GM21825 (cell line): ENCODE measurements at regions not wholly inside any gene's neighbourhood (a gene's known extent, or its start where the extent isn't known, plus 50 kb on each side); places are given as distances from the start of the nearest gene placed in this dataset.
"Not testable (repeated sequence)": the region's sequence is repeated elsewhere in the genome, so short reads cannot be mapped to it uniquely, and the experiment has no call there.

Source experiments
- ATAC-seq: cut with Tn5 transposase; IDR thresholded peaks from one replicate; pipeline ENCODE4 v1.9.1; 2021; ENCODE audit warnings: mild to moderate bottlenecking, moderate library complexity; ENCODE audit not compliant: unreplicated experiment

- ATAC-seq = no peak
These were observed 655.8 kb upstream of the EEF2KMT start for GRCh38 chr16:5753381-5753780.

GRCh38 chr16:5751216-5751615 is 653.6 kb upstream of the EEF2KMT start:
- no peak for ATAC-seq

GRCh38 chr16:5750439-5750838 is 652.8 kb upstream of the EEF2KMT start:
- ATAC-seq = not testable (repeated sequence)

GRCh38 chr16:5738586-5738985 is 641.0 kb upstream of the EEF2KMT start:
- no peak for ATAC-seq

- ATAC-seq = no peak
These were observed 638.8 kb upstream of the EEF2KMT start for GRCh38 chr16:5736209-5736930.

- no peak for ATAC-seq
These were observed 637.8 kb upstream of the EEF2KMT start for GRCh38 chr16:5735444-5735843.

- ATAC-seq = no peak
These were observed 633.2 kb upstream of the EEF2KMT start for GRCh38 chr16:5730783-5731182.

GRCh38 chr16:5722116-5722619 is 624.6 kb upstream of the EEF2KMT start:
- ATAC-seq = no peak

- no peak for ATAC-seq
These were observed 617.6 kb upstream of the EEF2KMT start for GRCh38 chr16:5715155-5715554.

GRCh38 chr16:5709889-5710288 is 612.3 kb upstream of the EEF2KMT start:
- no peak for ATAC-seq

GRCh38 chr16:5706211-5706610 is 608.6 kb upstream of the EEF2KMT start:
- ATAC-seq = no peak

GRCh38 chr16:5704271-5704670 is 606.7 kb upstream of the EEF2KMT start:
- no peak for ATAC-seq

GRCh38 chr16:5693426-5693825 is 595.8 kb upstream of the EEF2KMT start:
- no peak for ATAC-seq

GRCh38 chr16:5681966-5682365 is 584.4 kb upstream of the EEF2KMT start:
- no peak for ATAC-seq

GRCh38 chr16:5678371-5678770 is 580.8 kb upstream of the EEF2KMT start:
- no peak for ATAC-seq

GRCh38 chr16:5671421-5671820 is 573.8 kb upstream of the EEF2KMT start:
- no peak for ATAC-seq

- ATAC-seq = no peak
These were observed 572.6 kb upstream of the EEF2KMT start for GRCh38 chr16:5670198-5670597.

GRCh38 chr16:5668553-5668952 is 571.0 kb upstream of the EEF2KMT start:
- no peak for ATAC-seq

GRCh38 chr16:5665834-5666233 is 568.2 kb upstream of the EEF2KMT start:
- ATAC-seq = no peak

GRCh38 chr16:5653789-5654188 is 556.2 kb upstream of the EEF2KMT start:
- no peak for ATAC-seq

- ATAC-seq = no peak
These were observed 555.4 kb upstream of the EEF2KMT start for GRCh38 chr16:5653041-5653440.

GRCh38 chr16:5649762-5650743 is 552.5 kb upstream of the EEF2KMT start:
- no peak for ATAC-seq
